OCI-LY3 (cell line): ENCODE measurements at regions not wholly inside any gene's neighbourhood (a gene's known extent, or its start where the extent isn't known, plus 50 kb on each side); places are given as distances from the start of the nearest gene placed in this dataset.
A peak's percentile ranks its signal among the peaks of the same experiment; 100 is the strongest.

Source experiments
- H2AFZ ChIP-seq: fragments of 200-600, 300-600 bp; shearing (Covaris generic); 2 replicates; pipeline ENCODE4 v1.6.0; 2014; ENCODE audit warnings: antibody characterized with exemption, low read depth, low read length
- H3K27ac ChIP-seq: fragments of 200-600, 300-600 bp; sonication (generic); 2 replicates; pipeline ENCODE4 v1.5.1; 2014; ENCODE audit warnings: mild to moderate bottlenecking, low read length, moderate library complexity, mixed read lengths
- H3K27me3 ChIP-seq: fragments of 200-600, 300-600 bp; sonication (generic); 2 replicates; pipeline ENCODE4 v1.6.1; 2014; ENCODE audit warnings: low read depth, low read length, mixed read lengths
- H3K36me3 ChIP-seq: fragments of 200-600, 300-600 bp; sonication (generic); replicated peaks from 2 replicates; pipeline ENCODE3; 2014; ENCODE audit warnings: low read depth, low read length, mixed read lengths
- H3K4me1 ChIP-seq: fragments of 300-600, 200-600 bp; sonication (generic); 2 replicates; pipeline ENCODE4 v1.6.1; 2014; ENCODE audit warnings: low read length, mixed read lengths
- H3K4me2 ChIP-seq: fragments of 200-600, 300-600 bp; sonication (generic); 2 replicates; pipeline ENCODE4 v1.6.1; 2014; ENCODE audit warnings: low read length, mixed read lengths
- H3K4me3 ChIP-seq: fragments of 300-600, 200-600 bp; sonication (generic); 2 replicates; pipeline ENCODE4 v1.5.1; 2014; ENCODE audit warnings: antibody characterized with exemption, mild to moderate bottlenecking, low read length, moderate library complexity
- H3K79me2 ChIP-seq: fragments of 300-600, 200-600 bp; shearing (Covaris generic); 2 replicates; pipeline ENCODE4 v1.6.1; 2014; ENCODE audit warnings: mild to moderate bottlenecking, low read length, mixed read lengths
- H3K9ac ChIP-seq: fragments of 300-600, 200-600 bp; shearing (Covaris generic); 2 replicates; pipeline ENCODE4 v1.6.0; 2014; ENCODE audit warnings: mild to moderate bottlenecking, low read length, moderate library complexity
- H3K9me3 ChIP-seq: fragments of 200-600, 300-600 bp; shearing (Covaris generic); 2 replicates; pipeline ENCODE4 v1.6.1; 2014; ENCODE audit warnings: low read length, mixed read lengths; ENCODE audit not compliant: insufficient read depth
- H4K20me1 ChIP-seq: fragments of 200-600, 300-600 bp; sonication (generic); 2 replicates; pipeline ENCODE4 v1.6.1; 2016; ENCODE audit warnings: low read length, mixed read lengths; ENCODE audit not compliant: insufficient read depth
- EZH2phosphoT487 ChIP-seq: fragments of 200-600 bp; shearing (Covaris generic); IDR thresholded peaks from 2 replicates; pipeline ENCODE4 v1.6.1; 2018; ENCODE audit warnings: antibody characterized with exemption, mixed run types, low read depth
- TF ChIP-seq, protein P1 (sequence below): fragments of 200-600, 300-600 bp; sonication (generic); IDR thresholded peaks from 2 replicates; pipeline ENCODE4 v1.5.1; 2014; ENCODE audit warnings: antibody characterized with exemption, low read length, low read depth

DNA sequence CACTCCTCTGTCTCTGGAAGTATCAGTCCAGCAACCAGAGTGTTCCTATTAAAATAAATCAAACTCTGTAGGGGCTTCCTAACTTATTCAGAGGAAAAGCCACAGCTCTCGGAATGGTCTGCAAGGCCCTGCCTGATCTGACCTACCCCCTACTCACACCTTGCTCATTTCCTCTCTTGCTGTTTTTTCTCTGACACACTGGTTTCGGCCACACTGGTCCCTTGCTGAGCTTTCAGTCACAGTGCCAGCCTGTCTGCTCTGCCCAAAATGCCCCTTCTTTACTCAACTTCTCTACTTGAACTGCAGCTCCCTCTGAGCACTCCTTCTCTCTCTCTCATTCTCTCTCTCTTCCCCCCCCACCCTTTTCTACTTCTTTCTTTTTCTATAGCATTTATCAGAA lies 430.2 kb downstream of the UTRN start:
- H2AFZ ChIP-seq = no peak overlapping the region
- H3K4me2 ChIP-seq = 0 out of 2 replicates have a peak overlapping the region, but pooled peaks have one; percentile 17
- H3K9ac ChIP-seq = no peak overlapping the region
- TF ChIP-seq EZH2phosphoT487 = no peak
- TF ChIP-seq, protein P1, sequence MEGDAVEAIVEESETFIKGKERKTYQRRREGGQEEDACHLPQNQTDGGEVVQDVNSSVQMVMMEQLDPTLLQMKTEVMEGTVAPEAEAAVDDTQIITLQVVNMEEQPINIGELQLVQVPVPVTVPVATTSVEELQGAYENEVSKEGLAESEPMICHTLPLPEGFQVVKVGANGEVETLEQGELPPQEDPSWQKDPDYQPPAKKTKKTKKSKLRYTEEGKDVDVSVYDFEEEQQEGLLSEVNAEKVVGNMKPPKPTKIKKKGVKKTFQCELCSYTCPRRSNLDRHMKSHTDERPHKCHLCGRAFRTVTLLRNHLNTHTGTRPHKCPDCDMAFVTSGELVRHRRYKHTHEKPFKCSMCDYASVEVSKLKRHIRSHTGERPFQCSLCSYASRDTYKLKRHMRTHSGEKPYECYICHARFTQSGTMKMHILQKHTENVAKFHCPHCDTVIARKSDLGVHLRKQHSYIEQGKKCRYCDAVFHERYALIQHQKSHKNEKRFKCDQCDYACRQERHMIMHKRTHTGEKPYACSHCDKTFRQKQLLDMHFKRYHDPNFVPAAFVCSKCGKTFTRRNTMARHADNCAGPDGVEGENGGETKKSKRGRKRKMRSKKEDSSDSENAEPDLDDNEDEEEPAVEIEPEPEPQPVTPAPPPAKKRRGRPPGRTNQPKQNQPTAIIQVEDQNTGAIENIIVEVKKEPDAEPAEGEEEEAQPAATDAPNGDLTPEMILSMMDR = no peak
- no peaks in the 10 kb centered on the region for H3K27me3 ChIP-seq
- no peak overlapping the region for H3K4me3 ChIP-seq
- H3K4me1 ChIP-seq = no peaks in the 10 kb centered on the region; the same call in none of the 2 replicates
- no peaks in the 10 kb centered on the region for H3K36me3 ChIP-seq
- H3K9me3 ChIP-seq = no peaks in the 10 kb centered on the region
- no peaks in the 10 kb centered on the region for H4K20me1 ChIP-seq
- no peak overlapping the region for H3K27ac ChIP-seq
- H3K79me2 ChIP-seq = no peaks in the 10 kb centered on the region

DNA sequence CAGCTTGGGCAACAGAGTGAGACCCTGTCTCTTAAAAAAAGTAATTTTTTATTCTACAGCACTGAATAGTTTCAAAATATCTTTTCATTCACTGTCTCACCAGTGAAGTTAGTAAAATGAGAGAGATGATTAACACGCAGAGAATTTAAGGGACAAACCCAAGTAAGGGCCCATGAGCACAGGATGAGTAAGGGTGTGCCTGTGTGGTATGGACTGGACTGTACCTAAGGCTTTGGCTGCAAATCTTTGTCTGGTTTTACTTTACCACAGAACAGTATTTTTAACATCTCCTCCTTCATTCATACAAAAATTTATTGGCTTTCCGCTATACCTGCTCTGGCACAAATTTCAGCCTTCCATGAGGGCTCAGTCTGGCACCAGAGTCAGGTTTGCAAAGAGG lies 433.3 kb downstream of the UTRN start:
- TF ChIP-seq, protein P1 = no peak
- no peak for TF ChIP-seq EZH2phosphoT487
- Histone ChIP-seq H3K4me3 (no peak overlapping the region), H3K27ac (no peak overlapping the region), H4K20me1 (no peaks in the 10 kb centered on the region), H3K9ac (no peak overlapping the region), H3K4me1 (peaks cover 6% of the 10 kb centered on the region), H3K79me2 (no peaks in the 10 kb centered on the region), H3K9me3 (no peaks in the 10 kb centered on the region), H3K27me3 (no peaks in the 10 kb centered on the region), H3K36me3 (no peaks in the 10 kb centered on the region), H3K4me2 (no peak overlapping the region), H2AFZ (no peak overlapping the region)

DNA sequence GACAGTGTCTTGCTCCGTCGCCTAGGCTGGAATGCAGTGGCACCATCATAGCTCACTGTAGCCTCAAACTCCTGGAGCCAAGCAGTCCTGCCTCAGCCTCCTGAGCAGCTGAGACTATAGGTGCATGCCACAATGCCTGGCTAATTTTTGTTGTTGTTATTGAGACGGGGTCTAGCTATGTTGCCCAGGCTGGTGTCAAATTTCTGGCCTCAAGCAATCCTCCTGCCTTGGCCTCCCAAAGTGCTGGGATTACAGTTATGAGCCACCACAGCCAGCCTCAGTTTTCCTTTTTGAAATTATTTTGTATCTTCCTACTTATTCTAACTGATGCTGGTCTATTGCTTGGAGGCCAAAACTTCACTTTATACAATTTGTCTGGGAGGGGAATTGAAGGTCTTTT lies 436.1 kb downstream of the UTRN start:
- no peak for TF ChIP-seq EZH2phosphoT487
- TF ChIP-seq, protein P1 = no peak
- Histone ChIP-seq H3K4me3 (no peak overlapping the region), H3K4me1 (peaks cover 7% of the 10 kb centered on the region), H3K27me3 (no peaks in the 10 kb centered on the region), H2AFZ (no peak overlapping the region), H3K9ac (no peak overlapping the region), H3K4me2 (no peak overlapping the region), H3K27ac (no peak overlapping the region), H3K79me2 (no peaks in the 10 kb centered on the region), H4K20me1 (no peaks in the 10 kb centered on the region), H3K36me3 (no peaks in the 10 kb centered on the region), H3K9me3 (no peaks in the 10 kb centered on the region)

DNA sequence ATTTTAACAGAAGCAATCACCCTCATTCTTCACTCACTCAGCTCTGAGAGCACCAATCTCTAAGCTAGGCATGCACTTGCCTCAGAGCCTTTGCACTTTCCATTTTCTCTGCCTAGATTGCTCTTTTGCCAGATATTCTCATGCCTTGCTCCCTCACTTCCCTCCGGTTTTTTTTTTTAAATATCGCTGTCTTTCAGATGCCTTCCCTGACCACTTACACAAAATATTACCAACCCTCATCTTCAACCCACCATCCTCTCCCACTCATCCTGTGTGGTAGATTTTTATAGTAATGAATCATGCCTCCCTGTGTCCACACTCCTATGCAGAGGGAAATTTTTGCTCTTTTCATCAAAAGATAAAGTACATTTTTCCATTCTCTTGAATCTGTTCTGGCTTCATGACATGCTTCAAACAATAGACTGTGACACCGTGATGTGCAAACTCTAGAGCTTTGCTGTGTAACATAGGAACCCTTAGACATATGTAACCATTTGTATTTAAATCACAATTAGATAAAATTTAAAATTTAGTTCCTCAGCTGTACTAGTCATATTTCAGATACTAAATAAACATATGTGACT lies 437.1 kb downstream of the UTRN start:
- Histone ChIP-seq H3K4me2 (no peak overlapping the region), H3K9me3 (no peaks in the 10 kb centered on the region), H3K27me3 (no peaks in the 10 kb centered on the region), H2AFZ (no peak overlapping the region), H3K79me2 (no peaks in the 10 kb centered on the region), H3K36me3 (no peaks in the 10 kb centered on the region), H4K20me1 (no peaks in the 10 kb centered on the region), H3K4me3 (no peak overlapping the region), H3K4me1 (peaks cover 7% of the 10 kb centered on the region), H3K9ac (no peak overlapping the region), H3K27ac (no peak overlapping the region)
- TF ChIP-seq, protein P1 = no peak
- TF ChIP-seq EZH2phosphoT487 = no peak
